HUES64 (cell line): ENCODE measurements at regions not wholly inside any gene's neighbourhood (a gene's known extent, or its start where the extent isn't known, plus 50 kb on each side); places are given as distances from the start of the nearest gene placed in this dataset.

Experiments
- H3K27ac ChIP-seq: 2 replicates; pipeline ENCODE4 v1.7.0; 2013; ENCODE audit warnings: low read depth, low read length, inconsistent platforms
- H3K27me3 ChIP-seq: 2 replicates; pipeline ENCODE4 v1.6.1; 2013; ENCODE audit warnings: mild to moderate bottlenecking, low read length; ENCODE audit not compliant: insufficient read depth
- H3K36me3 ChIP-seq: 2 replicates; pipeline ENCODE4 v1.6.1; 2013; ENCODE audit warnings: mild to moderate bottlenecking, low read length; ENCODE audit not compliant: insufficient read depth
- H3K4me1 ChIP-seq: 2 replicates; pipeline ENCODE4 v1.6.1; 2013; ENCODE audit warnings: mild to moderate bottlenecking, low read length, moderate library complexity; ENCODE audit not compliant: insufficient read depth
- H3K4me3 ChIP-seq: 2 replicates; pipeline ENCODE4 v1.5.1; 2013; ENCODE audit warnings: mild to moderate bottlenecking, low read length, moderate library complexity
- H3K9ac ChIP-seq: 2 replicates; pipeline ENCODE4 v1.6.1; 2013; ENCODE audit warnings: mild to moderate bottlenecking, low read depth, low read length
- H3K9me3 ChIP-seq: 2 replicates; pipeline ENCODE4 v1.6.1; 2013; ENCODE audit warnings: low read depth, low read length; ENCODE audit not compliant: insufficient read depth
- WGBS: fragments of 150-250, 120-280 bp; methylation state at CpG from one replicate; pipeline ENCODE4 v1.1.7; 2013; ENCODE audit warnings: missing lambda C conversion rate; 5-methylcytosine and 5-hydroxymethylcytosine counted together

DNA sequence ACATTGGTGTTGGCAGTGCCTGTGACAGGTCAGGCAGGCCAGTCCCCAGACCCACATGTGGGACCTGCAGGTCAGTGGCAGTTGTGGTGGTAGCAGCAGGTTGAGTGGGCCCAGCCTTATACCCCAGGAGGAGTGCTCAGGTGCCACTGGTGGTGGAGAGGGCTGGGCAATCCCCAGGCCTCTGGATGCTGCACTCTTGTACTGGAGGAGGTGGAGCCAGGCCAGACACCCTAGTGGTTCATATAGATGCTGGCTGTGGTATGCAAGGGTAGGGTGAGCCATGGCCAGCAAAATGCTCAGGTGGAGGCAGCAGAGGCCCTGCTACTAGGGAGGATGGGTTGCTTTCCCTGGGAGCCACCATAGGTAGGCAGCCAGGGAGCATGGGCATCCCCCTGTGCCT is 190.4 kb upstream of the TMPO start:
- Histone ChIP-seq H3K4me3 (no peak overlapping the region), H3K36me3 (no peaks in the 10 kb centered on the region), H3K9ac (no peak overlapping the region), H3K4me1 (no peaks in the 10 kb centered on the region), H3K27ac (no peak overlapping the region), H3K27me3 (no peaks in the 10 kb centered on the region), H3K9me3 (no peaks in the 10 kb centered on the region)

GRCh38 chr12:98328467-98328866 is 186.9 kb upstream of the TMPO start:
- no peaks in the 10 kb centered on the region for H3K27me3 ChIP-seq
- no peak overlapping the region for H3K27ac ChIP-seq
- H3K36me3 ChIP-seq: no peaks in the 10 kb centered on the region
- H3K9ac ChIP-seq: no peak overlapping the region
- H3K4me1 ChIP-seq: no peaks in the 10 kb centered on the region
- no peak overlapping the region for H3K4me3 ChIP-seq
- no peaks in the 10 kb centered on the region for H3K9me3 ChIP-seq
- 98% methylated on average over 2 of the region's 2 CpGs for WGBS

- no peaks in the 10 kb centered on the region for H3K9me3 ChIP-seq
- H3K9ac ChIP-seq: no peak overlapping the region
- H3K4me3 ChIP-seq: no peak overlapping the region
- no peak overlapping the region for H3K27ac ChIP-seq
- no peaks in the 10 kb centered on the region for H3K4me1 ChIP-seq
- no peaks in the 10 kb centered on the region for H3K27me3 ChIP-seq
- H3K36me3 ChIP-seq: no peaks in the 10 kb centered on the region
- WGBS: 78% methylated on average over 4 of the region's 5 CpGs
Measured at GRCh38 chr12:98329589-98329988, 185.8 kb upstream of the TMPO start.

- Histone ChIP-seq H3K27ac (no peak overlapping the region), H3K36me3 (no peaks in the 10 kb centered on the region), H3K9me3 (no peaks in the 10 kb centered on the region), H3K4me3 (no peak overlapping the region), H3K9ac (no peak overlapping the region), H3K27me3 (no peaks in the 10 kb centered on the region), H3K4me1 (no peaks in the 10 kb centered on the region)
- 94% methylated on average over 1 of the region's 1 CpG for WGBS
Measured at GRCh38 chr12:98332642-98333041, 182.7 kb upstream of the TMPO start.

- no peaks in the 10 kb centered on the region for H3K9me3 ChIP-seq
- no peak overlapping the region for H3K27ac ChIP-seq
- H3K36me3 ChIP-seq: no peaks in the 10 kb centered on the region
- no peaks in the 10 kb centered on the region for H3K4me1 ChIP-seq
- no peaks in the 10 kb centered on the region for H3K27me3 ChIP-seq
- H3K9ac ChIP-seq: no peak overlapping the region
- 94% methylated on average over 3 of the region's 3 CpGs for WGBS
- no peak overlapping the region for H3K4me3 ChIP-seq
Measured at GRCh38 chr12:98334768-98335167, 180.6 kb upstream of the TMPO start.

GRCh38 chr12:98341026-98341425 is 174.4 kb upstream of the TMPO start:
- peaks cover 20% of the 10 kb centered on the region for H3K4me1 ChIP-seq
- no peak overlapping the region for H3K27ac ChIP-seq
- no peaks in the 10 kb centered on the region for H3K9me3 ChIP-seq
- no peak overlapping the region for H3K9ac ChIP-seq
- H3K27me3 ChIP-seq: no peaks in the 10 kb centered on the region
- 91% methylated on average over 5 of the region's 6 CpGs for whole genome bisulfite sequencing
- no peak overlapping the region for H3K4me3 ChIP-seq
- H3K36me3 ChIP-seq: no peaks in the 10 kb centered on the region

- Histone ChIP-seq H3K9ac (no peak overlapping the region), H3K36me3 (no peaks in the 10 kb centered on the region), H3K4me1 (peaks cover 20% of the 10 kb centered on the region), H3K9me3 (no peaks in the 10 kb centered on the region), H3K27ac (no peak overlapping the region), H3K27me3 (no peaks in the 10 kb centered on the region), H3K4me3 (no peak overlapping the region)
- WGBS: 89% methylated on average over 2 of the region's 3 CpGs
Measured at GRCh38 chr12:98341732-98342131, 173.7 kb upstream of the TMPO start.

DNA sequence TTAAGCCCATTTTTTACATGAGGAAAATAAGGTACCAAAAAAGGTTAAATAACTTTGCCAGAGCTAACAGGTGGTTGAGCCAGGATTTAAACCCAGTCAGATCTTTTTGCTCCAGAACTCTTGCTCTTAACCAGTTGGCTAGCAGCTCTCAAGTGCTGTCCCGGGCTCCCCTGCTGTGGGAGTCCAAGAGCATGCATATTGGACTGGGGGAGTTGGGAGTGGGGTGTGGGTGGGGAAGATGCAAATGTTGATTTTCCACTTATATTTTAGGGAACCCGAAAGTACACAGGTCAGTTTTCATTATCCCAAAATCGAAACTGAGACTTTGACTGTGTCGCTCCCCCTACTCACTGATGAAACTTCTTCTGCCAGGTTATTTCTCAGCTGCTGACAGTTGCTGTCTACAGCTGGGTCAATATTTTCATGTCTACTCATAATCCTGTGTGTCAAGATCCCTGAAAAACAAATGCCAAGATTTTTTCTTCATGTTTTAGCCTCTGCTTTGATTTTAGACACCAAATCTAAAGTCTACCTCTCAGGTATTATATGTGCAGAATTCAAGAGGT is 172.3 kb upstream of the TMPO start:
- H3K9ac ChIP-seq: no peak overlapping the region
- H3K27me3 ChIP-seq: no peaks in the 10 kb centered on the region
- WGBS: 91% methylated on average over 4 of the region's 4 CpGs
- H3K36me3 ChIP-seq: no peaks in the 10 kb centered on the region
- H3K4me1 ChIP-seq: peaks cover 20% of the 10 kb centered on the region
- H3K27ac ChIP-seq: no peak overlapping the region
- H3K4me3 ChIP-seq: no peak overlapping the region
- no peaks in the 10 kb centered on the region for H3K9me3 ChIP-seq

DNA sequence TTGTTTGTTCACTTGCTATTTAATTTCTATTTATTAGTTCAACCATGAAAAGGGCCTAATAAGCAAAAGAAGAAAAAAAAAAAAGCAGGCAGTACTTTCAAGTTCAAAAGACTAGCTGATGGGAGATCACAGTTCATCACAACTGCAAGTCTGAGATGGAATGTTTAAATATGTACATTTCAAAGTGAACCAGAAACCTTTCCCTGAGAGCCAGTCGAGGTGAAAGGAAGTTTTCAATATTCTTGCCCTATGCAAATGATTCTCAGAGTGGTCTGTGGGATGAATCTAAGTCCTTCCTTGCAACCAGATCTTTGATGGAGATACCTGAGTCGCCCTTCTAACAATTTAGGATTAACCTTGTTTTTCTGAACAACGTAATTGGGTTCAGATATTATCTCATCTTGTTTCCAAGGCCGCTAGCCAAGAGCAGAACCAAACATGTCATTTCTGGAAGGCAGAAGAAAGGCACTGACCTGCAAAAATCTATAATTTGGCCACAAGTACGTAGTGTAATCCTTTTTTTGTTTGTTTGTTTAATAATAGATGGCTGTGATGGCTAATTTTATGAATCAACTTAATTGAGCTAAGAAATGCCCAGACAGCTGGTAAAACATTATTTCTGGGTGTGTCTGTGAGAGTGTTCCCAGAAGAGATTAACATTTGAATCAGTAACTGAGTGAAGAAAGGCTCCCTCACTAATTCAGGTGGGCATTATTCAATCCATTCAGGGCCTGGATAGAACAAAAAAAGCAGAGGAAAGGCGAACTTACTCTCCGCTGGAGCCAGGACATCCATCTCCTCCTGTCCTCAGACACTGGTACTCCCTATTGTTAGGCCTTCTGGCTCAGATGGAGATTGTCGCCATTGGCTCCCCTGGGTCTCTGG is 171.1 kb upstream of the TMPO start:
- H3K9me3 ChIP-seq: no peaks in the 10 kb centered on the region
- no peak overlapping the region for H3K4me3 ChIP-seq
- H3K27me3 ChIP-seq: no peaks in the 10 kb centered on the region
- no peak overlapping the region for H3K27ac ChIP-seq
- 69% methylated on average over 8 of the region's 8 CpGs for WGBS
- H3K9ac ChIP-seq: no peak overlapping the region
- peaks cover 20% of the 10 kb centered on the region for H3K4me1 ChIP-seq
- H3K36me3 ChIP-seq: no peaks in the 10 kb centered on the region

GRCh38 chr12:98345308-98345876 is 170.0 kb upstream of the TMPO start:
- no peaks in the 10 kb centered on the region for H3K9me3 ChIP-seq
- peaks cover 20% of the 10 kb centered on the region for H3K4me1 ChIP-seq
- no peak overlapping the region for H3K4me3 ChIP-seq
- H3K36me3 ChIP-seq: no peaks in the 10 kb centered on the region
- H3K27ac ChIP-seq: no peak overlapping the region
- H3K9ac ChIP-seq: no peak overlapping the region
- 88% methylated on average over 6 of the region's 6 CpGs for WGBS
- no peaks in the 10 kb centered on the region for H3K27me3 ChIP-seq

GRCh38 chr12:98351089-98351488 is 164.3 kb upstream of the TMPO start:
- H3K4me1 ChIP-seq: peaks cover 15% of the 10 kb centered on the region
- H3K9me3 ChIP-seq: no peaks in the 10 kb centered on the region
- no peaks in the 10 kb centered on the region for H3K27me3 ChIP-seq
- no peak overlapping the region for H3K9ac ChIP-seq
- no peaks in the 10 kb centered on the region for H3K36me3 ChIP-seq
- H3K27ac ChIP-seq: no peak overlapping the region
- 94% methylated on average over 6 of the region's 6 CpGs for WGBS
- no peak overlapping the region for H3K4me3 ChIP-seq
